Kidney epithelial cell (primary cell): ENCODE measurements at regions not wholly inside any gene's neighbourhood (a gene's known extent, or its start where the extent isn't known, plus 50 kb on each side); places are given as distances from the start of the nearest gene placed in this dataset.
A peak's percentile ranks its signal among the peaks of the same experiment; 100 is the strongest.

Experiments
- DNase-seq: peaks from one replicate; pipeline ENCODE4 v3.0.0-alpha.2; 2010; ENCODE audit warnings: low read depth
- H3K27me3 ChIP-seq: 2 replicates; pipeline ENCODE4 v1.6.0; 2011; ENCODE audit warnings: low read length; ENCODE audit not compliant: control insufficient read depth, insufficient read depth
- H3K36me3 ChIP-seq: 2 replicates; pipeline ENCODE4 v1.5.1; 2011; ENCODE audit warnings: low read length; ENCODE audit not compliant: control insufficient read depth, insufficient read depth
- H3K4me3 ChIP-seq: 2 replicates; pipeline ENCODE4 v1.5.1; 2011; ENCODE audit warnings: low read depth, mild to moderate bottlenecking, control low read depth, low read length
- CTCF ChIP-seq: IDR thresholded peaks from 2 replicates; pipeline ENCODE4 v1.5.1; 2011; ENCODE audit warnings: mild to moderate bottlenecking, moderate library complexity, low read length, control low read depth, inconsistent platforms; ENCODE audit not compliant: insufficient read depth, poor library complexity, severe bottlenecking

DNA sequence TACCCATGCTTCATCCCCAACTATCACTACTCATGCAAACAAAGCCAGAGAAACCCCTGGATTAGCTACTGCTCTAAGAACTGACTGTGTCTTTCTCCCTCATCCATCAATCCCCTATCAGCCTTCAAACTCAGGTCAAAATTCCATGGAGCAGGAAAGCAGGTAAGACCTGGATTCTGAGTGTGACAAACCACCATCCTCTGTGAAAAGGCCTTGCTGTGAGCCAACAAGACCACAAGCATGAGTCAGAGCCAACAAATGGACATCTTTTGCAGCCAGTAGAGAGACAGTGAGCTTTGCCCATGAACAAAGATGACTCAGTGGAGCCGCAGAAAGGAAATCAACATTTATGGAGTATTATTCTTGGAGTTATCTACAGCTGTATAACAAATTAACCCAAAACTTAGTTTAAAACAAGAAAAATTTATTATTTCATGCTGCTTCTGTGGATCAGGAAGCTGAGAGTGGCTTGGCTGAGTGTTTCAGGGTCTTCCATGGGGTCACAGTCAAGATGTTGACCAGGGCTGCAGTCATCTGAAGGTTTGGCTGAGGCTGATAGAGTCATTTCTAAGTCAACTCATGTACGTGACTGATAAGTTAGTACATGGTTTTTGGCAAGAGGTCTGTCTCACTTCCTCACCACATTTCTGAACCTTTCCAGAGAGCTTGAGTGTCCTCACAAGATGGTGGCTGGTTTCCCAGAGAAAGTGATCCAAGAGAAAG, 61.1 kb downstream of the PITPNM2 start:
- Histone ChIP-seq H3K4me3 (no peak overlapping the region), H3K36me3 (no peaks in the 10 kb centered on the region), H3K27me3 (no peaks in the 10 kb centered on the region)
- no peak for TF ChIP-seq CTCF
- DNase-seq, result peak; percentile 97

GRCh38 chr12:123089140-123089539, 61.8 kb downstream of the PITPNM2 start:
- no peak for TF ChIP-seq CTCF
- Histone ChIP-seq H3K4me3 (no peak overlapping the region), H3K36me3 (no peaks in the 10 kb centered on the region), H3K27me3 (no peaks in the 10 kb centered on the region)
- DNase-seq, result no peak

GRCh38 chr12:123085730-123086487, 65.0 kb downstream of the PITPNM2 start:
- H3K27me3 ChIP-seq, result no peaks in the 10 kb centered on the region
- TF ChIP-seq CTCF, result peak; percentile 10
- peak; percentile 47 for DNase-seq
- H3K36me3 ChIP-seq, result no peaks in the 10 kb centered on the region
- no peak overlapping the region for H3K4me3 ChIP-seq

DNA sequence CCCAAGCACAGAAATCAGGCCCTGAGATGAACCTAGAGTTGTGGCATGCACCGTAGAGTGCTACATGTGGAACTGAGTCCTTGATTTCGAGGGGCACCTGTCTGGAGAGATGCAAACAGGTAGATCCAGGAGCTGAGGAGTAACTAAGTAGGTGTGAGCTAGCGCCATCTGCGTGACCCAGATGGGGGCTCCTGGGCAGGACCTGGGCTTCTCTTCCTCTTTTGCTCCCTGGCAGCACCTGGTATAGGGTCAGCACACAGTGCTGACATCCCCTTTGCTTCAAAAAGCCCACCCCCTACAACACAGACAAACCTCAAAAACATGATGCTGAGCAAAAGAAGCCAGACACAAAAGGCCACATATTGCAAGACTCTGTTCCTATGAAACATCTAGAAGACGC, 65.8 kb downstream of the PITPNM2 start:
- Histone ChIP-seq H3K36me3 (no peaks in the 10 kb centered on the region), H3K4me3 (no peak overlapping the region), H3K27me3 (no peaks in the 10 kb centered on the region)
- TF ChIP-seq CTCF, result no peak
- DNase-seq, result no peak

DNA sequence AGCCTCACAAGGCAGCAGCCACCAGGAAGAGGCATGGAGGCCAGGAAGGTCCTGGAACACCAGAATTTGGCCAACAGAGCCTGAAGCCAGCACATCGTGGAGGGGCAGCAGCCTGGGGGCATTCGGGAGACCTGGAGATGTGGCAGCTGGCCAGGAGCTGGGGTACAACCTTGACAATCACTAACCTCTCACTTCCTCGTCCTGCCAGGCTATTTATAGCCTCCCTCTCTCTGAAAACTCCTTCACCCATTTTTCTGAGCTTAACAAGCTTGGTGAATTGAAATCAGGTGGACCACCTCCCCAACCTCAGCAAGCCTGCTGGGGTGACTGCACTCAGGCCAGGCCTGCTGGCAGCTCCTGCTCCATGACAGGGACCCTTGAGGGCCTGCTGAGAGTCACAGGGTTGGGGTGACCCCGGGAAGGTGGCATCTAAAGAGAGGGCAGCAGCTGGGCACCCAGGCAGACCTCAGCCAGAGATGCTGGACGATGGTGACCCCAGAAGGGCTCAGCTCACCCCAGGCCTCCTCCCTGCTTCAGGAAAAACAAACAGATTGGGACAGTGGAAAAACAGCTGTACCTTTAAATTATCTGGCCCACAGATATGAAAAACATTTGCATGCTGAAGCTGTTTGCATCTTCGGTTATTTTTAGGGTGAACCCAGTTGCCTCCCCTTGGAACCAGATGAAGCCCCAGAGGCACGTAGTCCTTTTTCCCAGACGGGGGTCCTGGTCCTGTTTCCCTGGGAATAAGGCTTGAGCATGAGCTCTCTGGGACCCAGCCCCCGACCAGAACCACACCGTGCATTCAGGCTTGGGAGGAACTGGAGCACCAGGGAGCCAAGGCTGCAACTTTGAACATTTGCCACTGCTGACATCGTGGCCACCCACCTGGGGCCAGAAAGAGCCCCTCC, 67.0 kb downstream of the PITPNM2 start:
- TF ChIP-seq CTCF, result no peak
- no peaks in the 10 kb centered on the region for H3K36me3 ChIP-seq
- H3K4me3 ChIP-seq, result no peak overlapping the region
- no peaks in the 10 kb centered on the region for H3K27me3 ChIP-seq
- DNase-seq, result no peak
